Femur (tissue), 1 donor: ENCODE measurements at regions not wholly inside any gene's neighbourhood (a gene's known extent, or its start where the extent isn't known, plus 50 kb on each side); places are given as distances from the start of the nearest gene placed in this dataset.

Source experiments
- DNase-seq: peaks from one replicate; pipeline ENCODE4 v3.0.0-alpha.2; 2017

- peak; percentile 87 for DNase-seq
Observed at GRCh38 chr4:138919094-138919936, 96.3 kb upstream of the NOCT start.

- no peak for DNase-seq
Observed at GRCh38 chr4:138918169-138918869, 97.3 kb upstream of the NOCT start.

DNA sequence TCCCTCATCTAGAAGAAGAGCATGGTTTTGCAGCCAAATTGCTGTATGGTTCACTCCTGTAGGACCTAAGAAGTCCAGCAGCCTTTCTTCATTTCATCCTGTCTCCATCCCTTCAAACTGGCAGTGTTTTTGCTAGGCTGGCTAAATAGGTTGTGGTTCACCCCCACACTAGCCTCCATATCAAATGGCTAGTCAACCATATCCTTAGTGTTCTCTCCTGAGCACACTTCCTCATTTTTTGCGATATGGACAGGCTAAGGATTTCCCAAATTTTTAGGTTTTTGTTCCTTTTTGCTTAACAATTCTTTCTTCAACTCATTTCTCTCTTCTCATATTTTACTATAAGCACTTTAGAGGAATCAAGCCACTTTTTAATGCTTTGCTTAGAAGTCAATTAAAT, 98.8 kb upstream of the NOCT start:
- no peak for DNase-seq

GRCh38 chr4:138915756-138916155, 99.8 kb upstream of the NOCT start:
- no peak for DNase-seq

GRCh38 chr4:138912704-138913340, 102.8 kb upstream of the NOCT start:
- DNase-seq: no peak

GRCh38 chr4:138911909-138912703, 103.5 kb upstream of the NOCT start:
- DNase-seq: peak; percentile 39

DNA sequence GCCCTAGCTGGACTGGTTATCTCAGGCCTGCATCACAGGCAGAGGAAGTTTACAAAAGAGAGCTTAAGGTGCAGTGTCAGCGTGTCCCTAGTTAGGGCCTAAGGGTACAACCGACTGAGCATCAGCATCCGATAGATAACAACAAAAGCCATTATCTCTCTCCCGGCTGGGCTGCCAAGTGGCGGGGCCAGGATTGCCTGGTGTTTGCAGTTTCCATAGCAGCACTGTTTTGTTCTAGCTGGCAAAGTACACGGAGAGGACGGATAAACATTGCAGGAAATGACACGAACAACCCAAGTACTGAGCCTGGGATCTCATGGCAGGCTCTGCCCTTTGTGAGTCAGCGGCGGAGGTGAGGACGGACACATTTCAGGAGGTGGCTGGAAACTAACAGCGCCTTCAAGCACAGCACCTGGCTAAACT, 104.7 kb upstream of the NOCT start:
- DNase-seq: peak; percentile 81

DNA sequence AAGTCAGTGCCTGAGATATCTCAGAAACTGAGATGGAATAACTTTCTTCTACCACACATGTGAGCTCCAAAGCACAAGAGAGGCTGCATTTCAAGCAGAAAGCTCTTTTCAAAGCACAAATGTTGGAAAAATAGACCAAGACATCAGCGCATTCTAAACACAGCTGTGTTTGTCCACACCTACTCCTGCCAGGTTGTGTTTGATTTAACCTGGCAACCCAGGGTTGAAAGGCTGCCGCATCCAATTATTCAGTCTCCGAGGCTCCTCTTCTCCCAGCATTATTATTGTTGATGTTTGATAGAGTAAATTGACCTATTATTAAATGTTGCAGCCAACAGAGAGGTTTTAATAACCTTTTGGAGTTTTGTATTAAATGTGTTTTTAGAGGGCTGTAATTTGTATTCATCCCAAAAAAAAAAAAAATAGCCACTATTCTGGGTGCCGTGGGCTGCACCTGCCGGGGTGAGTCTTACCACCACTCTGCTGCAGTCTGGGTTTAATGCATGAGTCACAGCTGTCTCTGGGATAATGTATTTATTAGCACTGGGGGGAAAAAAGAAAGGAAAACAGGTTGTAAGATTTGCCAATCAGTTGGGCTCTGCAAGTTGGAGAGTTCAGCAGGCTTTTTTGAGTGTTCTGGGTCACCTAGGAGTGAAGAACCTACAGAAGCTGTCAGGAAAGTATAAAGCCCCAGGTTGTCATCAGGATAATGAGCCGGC, 105.2 kb upstream of the NOCT start:
- no peak for DNase-seq

DNA sequence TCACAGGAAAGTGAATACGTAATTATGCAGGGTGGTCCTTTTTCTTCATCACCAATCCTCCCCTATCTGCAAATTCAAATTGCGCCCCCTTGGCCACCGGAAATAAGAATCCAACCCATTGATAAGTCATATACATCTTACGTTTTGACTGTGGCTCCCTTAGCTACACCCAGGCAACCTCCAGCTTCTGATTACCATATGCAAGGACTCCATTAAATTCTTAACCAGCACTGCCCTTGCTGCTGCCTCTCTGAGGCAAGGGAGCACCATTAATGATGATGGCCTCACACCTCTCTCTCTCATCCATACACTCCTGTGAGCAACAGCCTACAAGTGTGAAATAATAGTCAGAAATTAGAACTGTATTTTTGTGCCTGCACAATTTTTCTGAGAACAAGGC, 106.0 kb upstream of the NOCT start:
- DNase-seq: no peak

- no peak for DNase-seq
Observed at GRCh38 chr4:138908134-138908533, 107.4 kb upstream of the NOCT start.

- no peak for DNase-seq
Observed at GRCh38 chr4:138907174-138907573, 108.4 kb upstream of the NOCT start.

DNA sequence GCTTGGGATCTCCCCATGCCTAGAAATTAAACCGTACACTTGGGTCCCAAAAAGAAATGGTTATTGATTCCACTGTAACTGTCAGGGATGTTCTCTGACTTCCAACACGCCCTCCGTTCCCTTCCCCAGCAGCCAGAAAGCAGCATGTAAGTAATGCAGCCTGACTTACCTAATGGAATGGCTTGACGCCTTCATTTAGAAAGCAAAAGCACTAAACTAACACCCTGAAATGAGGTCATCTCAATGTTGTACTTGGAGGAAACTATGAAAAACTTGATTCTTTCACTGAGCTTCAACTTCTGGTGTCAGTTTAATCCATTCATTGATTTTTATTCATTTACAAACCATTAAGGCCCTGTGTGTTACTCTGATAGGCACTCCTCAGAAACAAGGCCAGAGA, 110.8 kb upstream of the NOCT start:
- DNase-seq: no peak

- DNase-seq: no peak
Observed at GRCh38 chr4:138903185-138903584, 112.4 kb upstream of the NOCT start.

DNA sequence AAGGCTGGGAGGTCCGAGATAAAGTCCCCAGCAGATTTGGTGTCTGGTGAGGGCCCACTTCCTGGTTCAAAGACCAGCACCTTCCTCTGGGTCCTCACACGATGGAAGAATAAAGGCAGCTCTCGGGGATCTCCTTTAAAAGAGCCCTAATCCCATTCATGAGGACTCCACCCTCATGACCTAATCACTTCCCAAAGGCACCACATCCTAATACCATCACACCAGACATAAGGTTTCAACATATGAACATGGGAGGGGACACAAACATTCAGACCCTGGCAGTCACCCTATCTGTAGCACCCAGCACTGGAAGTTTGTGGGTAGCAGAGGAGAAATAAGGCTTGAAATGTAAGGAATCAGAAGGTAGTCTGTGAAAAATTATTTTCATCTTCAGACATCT, 112.9 kb upstream of the NOCT start:
- no peak for DNase-seq

DNA sequence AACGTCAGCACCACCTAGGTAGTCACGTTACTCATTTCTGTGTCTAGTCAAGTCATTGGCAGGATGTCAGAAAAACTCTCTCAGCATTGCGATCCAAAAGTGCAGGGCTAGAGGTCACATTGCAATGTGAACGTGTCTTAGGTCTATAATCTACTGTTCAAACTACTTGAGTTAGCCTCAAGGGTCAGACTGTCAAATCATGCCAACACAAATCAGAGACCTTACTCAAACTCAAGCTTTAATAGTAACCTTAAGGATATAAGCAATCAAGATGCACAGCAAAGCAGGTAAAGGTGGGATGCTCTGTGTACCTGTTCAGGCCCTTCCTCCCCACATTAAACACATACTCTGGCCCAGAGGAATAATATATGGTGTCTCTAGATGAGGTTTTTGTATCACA, 114.4 kb upstream of the NOCT start:
- DNase-seq: no peak

DNA sequence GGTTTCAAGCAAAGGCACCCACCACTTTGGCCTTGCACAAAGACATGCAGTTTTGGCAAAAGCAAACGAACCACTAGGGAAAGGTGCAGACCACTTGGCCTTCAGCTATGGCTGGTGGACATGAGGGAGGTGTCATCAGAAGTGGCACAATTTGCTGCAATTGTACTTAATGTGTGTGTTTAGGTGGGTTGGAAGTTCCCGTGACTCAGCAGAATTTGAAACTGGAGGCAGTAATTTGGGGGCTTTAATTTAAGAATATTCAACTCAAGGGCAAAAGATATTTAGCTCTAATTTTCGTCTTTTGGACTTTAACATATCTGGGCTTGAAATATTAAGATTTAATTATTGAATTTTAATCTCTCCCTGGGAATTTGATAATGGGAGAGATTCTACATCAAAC, 115.6 kb upstream of the NOCT start:
- DNase-seq: no peak

- no peak for DNase-seq
Observed at GRCh38 chr4:138898282-138898681, 117.3 kb upstream of the NOCT start.

- no peak for DNase-seq
Observed at GRCh38 chr4:138897811-138898226, 117.8 kb upstream of the NOCT start.

- DNase-seq: no peak
Observed at GRCh38 chr4:138894709-138895108, 120.9 kb upstream of the NOCT start.

DNA sequence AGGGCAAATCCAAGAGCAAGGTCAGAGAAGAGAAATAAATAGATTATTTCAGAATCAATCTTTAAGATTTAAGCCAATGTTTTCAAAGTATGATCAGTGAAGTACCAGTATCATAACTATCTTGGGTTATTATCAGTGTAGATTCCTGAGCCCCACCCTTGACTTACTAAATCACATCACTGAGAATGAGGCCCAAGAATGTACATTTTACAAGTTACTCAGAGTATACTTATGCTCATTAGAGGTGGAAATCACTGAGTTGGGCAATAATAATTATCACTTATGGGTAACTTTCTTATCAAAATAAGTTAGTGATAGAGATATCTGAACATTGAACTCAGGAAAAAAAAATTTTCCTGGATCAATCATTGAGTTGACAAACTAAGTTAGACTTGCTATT, 121.6 kb upstream of the NOCT start:
- DNase-seq: no peak

DNA sequence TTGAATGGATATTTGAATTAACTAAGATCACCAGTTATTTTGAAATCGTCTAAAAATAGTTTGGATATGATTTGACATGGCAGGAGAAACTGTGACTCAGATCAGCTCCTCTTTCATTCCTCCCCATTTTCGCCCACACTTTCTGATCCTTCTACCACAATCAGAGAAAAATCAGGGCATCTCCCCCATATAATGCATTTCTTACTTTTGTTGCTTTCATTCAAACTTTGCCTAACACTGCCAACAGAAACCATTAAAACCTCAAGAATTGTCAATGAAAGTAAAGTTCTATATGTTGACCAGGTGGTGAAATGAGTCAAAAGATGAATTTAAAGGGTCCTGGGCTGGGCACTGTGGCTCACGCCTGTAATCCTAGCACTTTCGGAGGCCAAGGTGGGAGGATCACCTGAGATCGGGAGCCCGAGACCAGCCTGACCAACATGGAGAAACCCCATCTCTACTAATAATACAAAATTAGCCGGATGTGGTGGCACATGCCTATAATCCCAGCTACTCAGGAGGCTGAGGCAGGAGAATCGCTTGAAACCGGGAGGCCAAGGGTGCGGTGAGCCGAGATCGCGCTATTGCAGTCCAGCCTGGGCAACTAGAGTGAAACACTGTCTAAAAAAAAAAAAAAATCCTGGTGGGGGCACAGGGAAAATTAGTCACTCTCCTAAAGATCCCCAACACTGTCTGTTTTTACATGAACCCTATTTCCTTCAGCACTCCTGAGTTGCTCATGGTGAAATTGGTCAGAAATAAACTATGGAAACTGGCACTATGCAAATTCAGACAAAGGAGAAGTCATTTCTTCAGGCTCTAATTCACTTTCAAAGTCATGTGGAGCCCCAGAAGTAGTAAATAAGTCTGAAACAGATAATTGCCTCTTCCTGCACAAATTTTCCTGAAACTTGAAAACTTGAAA, 122.8 kb upstream of the NOCT start:
- DNase-seq: no peak
